ENCODE measurements at regions not wholly inside any gene's neighbourhood (a gene's known extent, or its start where the extent isn't known, plus 50 kb on each side); places are given as distances from the start of the nearest gene placed in this dataset.

GRCh38 chr2:18444806-18445205, 115.6 kb downstream of the RDH14 start:
- Histone ChIP-seq H3K4me2 (no peak overlapping the region), H3F3A (replicated peaks; ENCODE audit: low read depth) (no peaks in the 10 kb centered on the region), H4K20me1 (replicated peaks; ENCODE audit: insufficient read depth) (no peaks in the 10 kb centered on the region), H3K4me3 (no peak overlapping the region), H3K79me2 (replicated peaks; ENCODE audit: insufficient read depth) (no peaks in the 10 kb centered on the region), H3K36me3 (ENCODE audit: insufficient read depth) (no peaks in the 10 kb centered on the region), H3K9me2 (ENCODE audit: insufficient read depth) (peaks cover 11% of the 10 kb centered on the region), H3K27me3 (ENCODE audit: insufficient read depth) (no peaks in the 10 kb centered on the region), H2AFZ (no peak overlapping the region), H3K4me1 (ENCODE audit: insufficient read depth) (no peaks in the 10 kb centered on the region), H3K27ac (ENCODE audit: low read depth) (no peak overlapping the region)
- Mint-ChIP-seq H3K27me3 (ENCODE audit: insufficient read depth, low read depth, poor library complexity) (no peaks in the 10 kb centered on the region), H3K27ac (no peak overlapping the region), H3K4me3 (no peak overlapping the region), H3K9me3 (no peaks in the 10 kb centered on the region), H3K4me1 (peaks cover 2% of the 10 kb centered on the region; the same call in 1 of the 3 replicates), H3K36me3 (ENCODE audit: low read depth) (no peaks in the 10 kb centered on the region)
- ATAC-seq (no peak), DNase-seq (ENCODE audit: low spot score) (no peak)
- TF ChIP-seq EZH2phosphoT487 (IDR thresholded peaks at IDR 0.05; ENCODE audit: unreplicated experiment) (no peak), JUNB (IDR thresholded peaks at IDR 0.05; ENCODE audit: unreplicated experiment) (no peak), POLR2AphosphoS5 (IDR thresholded peaks at IDR 0.05; ENCODE audit: low read depth) (no peak), ZNF331 (CRISPR knock-in tag; IDR thresholded peaks at IDR 0.05; ENCODE audit: low read depth) (no peak), CREB1 (CRISPR knock-in tag; IDR thresholded peaks at IDR 0.05; ENCODE audit: low read depth) (no peak), CTCF (conservative IDR thresholded peaks at IDR 0.05; ENCODE audit: low read depth in 2 of 2) (no peak)

- Histone ChIP-seq H3K27ac (ENCODE audit: low read depth) (no peak overlapping the region), H3K79me2 (replicated peaks; ENCODE audit: insufficient read depth) (no peaks in the 10 kb centered on the region), H3K9me2 (ENCODE audit: insufficient read depth) (peaks cover 11% of the 10 kb centered on the region), H3K4me3 (no peak overlapping the region), H4K20me1 (replicated peaks; ENCODE audit: insufficient read depth) (no peaks in the 10 kb centered on the region), H3K27me3 (ENCODE audit: insufficient read depth) (no peaks in the 10 kb centered on the region), H3F3A (replicated peaks; ENCODE audit: low read depth) (no peaks in the 10 kb centered on the region), H3K4me1 (ENCODE audit: insufficient read depth) (no peaks in the 10 kb centered on the region), H3K36me3 (ENCODE audit: insufficient read depth) (no peaks in the 10 kb centered on the region), H2AFZ (no peak overlapping the region), H3K4me2 (no peak overlapping the region)
- Mint-ChIP-seq H3K27me3 (ENCODE audit: insufficient read depth, low read depth, poor library complexity) (no peaks in the 10 kb centered on the region), H3K36me3 (ENCODE audit: low read depth) (no peaks in the 10 kb centered on the region), H3K4me1 (peaks cover 2% of the 10 kb centered on the region; the same call in 1 of the 3 replicates), H3K4me3 (no peak overlapping the region), H3K9me3 (no peaks in the 10 kb centered on the region), H3K27ac (no peak overlapping the region)
- DNase-seq (ENCODE audit: low spot score) (no peak), ATAC-seq (no peak)
- TF ChIP-seq ZNF462 (CRISPR knock-in tag; IDR thresholded peaks at IDR 0.05) (no peak), EZH2phosphoT487 (IDR thresholded peaks at IDR 0.05; ENCODE audit: unreplicated experiment) (no peak), JUNB (IDR thresholded peaks at IDR 0.05; ENCODE audit: unreplicated experiment) (no peak), REST (IDR thresholded peaks at IDR 0.05; ENCODE audit: unreplicated experiment) (no peak), ZNF331 (CRISPR knock-in tag; IDR thresholded peaks at IDR 0.05; ENCODE audit: low read depth) (no peak), CREB1 (CRISPR knock-in tag; IDR thresholded peaks at IDR 0.05; ENCODE audit: low read depth) (no peak), STAT1 (IDR thresholded peaks at IDR 0.05; ENCODE audit: unreplicated experiment) (no peak)
These were observed 118.9 kb downstream of the RDH14 start for GRCh38 chr2:18441583-18441982.
